COLO829 (cell line): ENCODE measurements at regions not wholly inside any gene's neighbourhood (a gene's known extent, or its start where the extent isn't known, plus 50 kb on each side); places are given as distances from the start of the nearest gene placed in this dataset.
"Not testable (repeated sequence)": the region's sequence is repeated elsewhere in the genome, so short reads cannot be mapped to it uniquely, and the experiment has no call there.

Source experiments
- DNase-seq: peaks from one replicate; pipeline ENCODE4 v3.0.0; 2012; ENCODE audit warnings: low spot score

DNA sequence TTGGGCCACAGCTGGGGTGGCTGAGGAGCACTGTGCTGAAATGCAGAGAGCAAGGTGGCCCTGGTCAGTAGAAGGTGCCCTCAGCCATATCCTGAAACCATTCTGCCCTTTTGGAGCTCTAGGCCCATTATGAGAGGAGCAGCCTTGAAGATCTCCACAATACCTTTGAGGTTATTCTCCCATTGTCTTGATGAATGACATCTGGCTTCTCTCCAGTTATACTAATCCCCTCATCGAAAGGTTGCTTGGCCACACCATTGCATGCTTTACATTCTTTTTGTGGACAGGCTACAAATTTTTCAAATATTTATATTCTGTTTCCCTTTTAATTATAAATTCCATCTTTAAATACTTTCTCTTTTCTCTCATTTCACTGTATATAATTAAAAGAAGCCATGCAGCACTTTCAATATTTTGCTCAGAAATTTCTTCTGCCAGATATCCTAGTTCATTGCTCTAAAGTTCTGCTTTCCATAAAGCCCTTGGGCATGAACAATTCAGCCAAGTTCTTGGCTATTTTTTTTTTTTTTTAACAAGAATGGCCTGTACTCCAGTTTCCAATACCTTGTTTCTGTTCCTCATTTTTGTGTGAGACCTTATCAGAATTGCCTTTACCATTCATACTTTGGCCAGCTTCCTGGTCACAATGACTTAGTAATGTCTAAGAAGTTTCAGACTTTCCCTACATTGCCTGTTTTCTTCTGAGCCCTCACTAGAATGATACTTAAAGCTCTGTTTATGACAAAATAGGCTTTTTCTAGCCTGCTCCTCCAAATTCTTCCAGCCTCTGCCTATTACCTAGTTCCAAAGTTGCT is 138.9 kb upstream of the SGO1 start:
- no peak for DNase-seq

DNA sequence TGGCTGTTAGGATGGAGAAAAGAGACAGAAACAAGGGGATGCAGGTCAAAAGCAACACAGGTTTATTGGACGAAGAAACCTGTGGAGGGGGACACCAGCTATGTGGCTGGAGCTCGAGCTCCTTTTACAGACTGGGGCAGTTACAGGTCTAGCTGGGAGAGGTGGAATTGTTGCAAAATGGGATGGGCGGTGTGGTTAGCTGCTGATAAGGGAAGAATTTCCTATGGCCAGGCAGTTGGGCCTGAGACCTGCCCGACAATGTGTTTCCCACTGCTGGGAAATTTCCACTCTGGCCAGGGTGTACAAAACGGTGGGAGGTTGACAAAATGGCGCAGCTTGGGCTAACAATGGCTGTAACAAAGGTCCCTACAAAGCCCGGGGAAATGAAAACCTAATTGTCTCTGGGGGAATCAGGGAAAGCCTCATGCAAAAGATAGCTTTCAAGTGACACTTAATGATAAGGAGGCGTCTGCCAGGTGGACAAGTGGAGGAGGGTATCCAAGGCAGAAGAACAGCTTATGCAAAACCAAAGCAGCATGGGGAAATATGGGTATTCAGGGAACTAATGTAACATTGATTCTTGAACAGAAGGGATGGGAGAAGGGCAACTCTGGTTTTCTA is 137.4 kb upstream of the SGO1 start:
- no peak for DNase-seq

GRCh38 chr3:20322085-20322484 is 136.1 kb upstream of the SGO1 start:
- no peak for DNase-seq

GRCh38 chr3:20321391-20322047 is 135.5 kb upstream of the SGO1 start:
- no peak for DNase-seq

GRCh38 chr3:20320489-20320888 is 134.5 kb upstream of the SGO1 start:
- DNase-seq, result no peak

GRCh38 chr3:20319551-20319950 is 133.5 kb upstream of the SGO1 start:
- no peak for DNase-seq

DNA sequence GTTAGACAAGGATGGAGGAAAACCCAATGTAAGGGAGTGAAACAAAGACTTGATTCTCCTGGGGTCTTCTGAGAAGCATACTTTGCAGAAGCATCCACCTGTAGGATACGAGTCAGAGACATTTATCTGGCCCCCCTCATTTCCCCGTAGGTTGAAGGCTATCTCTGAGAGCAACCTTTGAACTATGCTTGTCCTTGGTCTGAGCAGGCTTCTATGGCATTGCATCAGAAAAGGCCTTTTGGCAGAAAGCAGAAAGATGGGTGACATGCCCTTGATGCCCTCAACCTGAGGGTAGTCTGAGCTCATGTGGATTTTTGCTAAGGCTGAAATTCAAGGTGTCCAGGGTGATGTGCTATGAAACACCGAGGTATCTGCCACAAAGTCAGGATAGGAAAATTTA is 131.6 kb upstream of the SGO1 start:
- no peak for DNase-seq

DNA sequence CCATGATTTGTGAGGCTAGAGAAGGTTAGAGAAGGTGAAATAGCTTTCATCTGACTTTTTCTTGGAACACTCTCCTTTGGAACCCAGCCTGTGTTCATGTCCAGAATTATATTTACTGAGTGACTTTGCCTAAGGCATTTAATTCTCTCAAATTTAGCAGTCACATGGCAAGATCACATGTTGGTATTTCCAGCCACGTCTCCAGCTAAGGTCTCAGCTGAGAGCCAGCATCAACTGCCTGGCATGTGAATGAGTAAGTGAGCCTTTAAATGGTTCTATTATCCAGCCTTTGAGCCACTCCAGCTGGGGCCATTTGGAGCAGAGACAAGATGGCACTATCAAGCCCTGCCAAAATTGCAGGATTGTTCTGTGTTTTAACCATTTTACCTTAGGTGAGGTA is 130.2 kb upstream of the SGO1 start:
- DNase-seq, result peak; percentile 2

DNA sequence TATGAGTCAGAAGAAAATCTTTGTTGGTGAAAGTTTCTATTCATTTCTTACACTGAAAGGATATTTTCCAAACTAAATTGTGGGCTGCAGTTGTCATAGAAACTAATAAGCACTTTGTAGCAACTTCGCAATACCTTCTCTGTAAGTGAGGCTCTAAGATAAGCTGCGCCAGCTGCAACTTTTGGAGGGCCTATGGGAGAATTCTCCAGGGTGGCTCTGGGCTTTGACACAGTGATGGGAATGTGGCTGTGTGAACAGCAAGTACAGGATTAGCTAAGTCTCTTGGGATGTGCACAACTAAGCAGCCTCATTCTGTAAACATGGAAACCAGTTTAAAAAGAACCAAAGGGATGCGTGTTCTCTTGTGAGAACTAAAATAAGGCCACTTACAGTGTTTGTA is 124.6 kb upstream of the SGO1 start:
- no peak for DNase-seq

- no peak for DNase-seq
These were observed 121.4 kb upstream of the SGO1 start for GRCh38 chr3:20307383-20307782.

DNA sequence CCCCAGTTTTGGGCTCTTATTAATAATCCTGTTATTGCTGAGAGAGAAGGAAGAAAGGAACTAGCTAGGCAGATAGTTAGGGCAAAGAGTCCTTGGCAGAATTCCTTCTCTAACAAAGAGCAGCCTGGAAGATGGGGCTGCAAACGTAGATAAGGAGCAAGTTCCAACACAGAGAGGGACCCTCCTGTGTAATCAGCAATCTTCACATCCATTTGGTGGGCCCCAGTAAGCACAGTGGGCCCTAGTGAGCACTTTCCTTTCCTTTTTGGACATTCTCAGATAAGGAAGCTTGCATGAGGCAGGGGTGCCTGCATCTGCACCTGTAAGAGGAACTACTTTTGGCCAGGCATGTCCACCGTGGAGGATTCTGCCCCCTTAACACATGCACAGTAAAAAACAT is 119.6 kb upstream of the SGO1 start:
- DNase-seq, result no peak

GRCh38 chr3:20302766-20303165 is 116.8 kb upstream of the SGO1 start:
- no peak for DNase-seq

- no peak for DNase-seq
These were observed 102.0 kb upstream of the SGO1 start for GRCh38 chr3:20288050-20288449.

GRCh38 chr3:20280257-20280656 is 94.3 kb upstream of the SGO1 start:
- DNase-seq, result no peak

- DNase-seq, result not testable (repeated sequence)
These were observed 80.0 kb upstream of the SGO1 start for GRCh38 chr3:20265977-20266376.

- DNase-seq, result no peak
These were observed 79.0 kb upstream of the SGO1 start for GRCh38 chr3:20264900-20265567.

DNA sequence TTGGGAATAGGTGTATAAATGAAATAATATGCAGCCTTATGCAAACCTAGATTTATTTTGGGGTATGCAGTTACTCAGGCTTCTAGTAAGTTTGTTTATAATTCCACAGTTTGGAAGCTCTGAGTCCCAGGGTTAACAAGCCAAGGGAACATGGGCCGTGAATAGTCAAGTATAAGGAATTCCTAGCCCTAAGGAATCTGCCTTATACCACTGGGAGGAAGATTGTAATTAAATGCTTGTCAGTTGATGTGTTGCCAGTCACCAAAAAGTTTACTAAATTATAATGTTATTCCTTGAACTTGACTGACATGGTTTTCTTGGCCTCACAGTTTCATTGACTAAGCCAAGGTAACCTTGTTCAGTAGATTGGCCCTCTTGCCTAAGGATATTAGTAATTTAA is 72.4 kb upstream of the SGO1 start:
- no peak for DNase-seq

DNA sequence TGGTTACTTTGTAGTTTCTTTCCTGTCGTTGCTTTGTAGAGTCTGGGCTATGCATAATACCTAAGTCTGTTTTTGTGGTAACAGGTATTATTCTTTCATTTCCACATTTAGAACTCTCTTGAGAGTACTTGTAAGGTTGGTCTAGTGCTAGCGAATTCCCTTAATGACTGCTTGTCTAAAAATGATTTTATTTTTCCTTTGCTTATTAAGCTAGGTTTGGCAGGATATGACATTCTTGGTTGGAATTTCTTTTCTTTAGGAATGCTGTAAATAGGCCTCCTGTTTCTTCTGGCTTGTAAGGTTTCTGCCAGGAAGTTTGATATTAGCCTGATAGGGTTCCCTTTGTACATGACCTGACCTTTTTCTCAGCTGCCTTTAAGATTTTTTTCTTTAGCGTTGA is 70.1 kb upstream of the SGO1 start:
- peak; percentile 47 for DNase-seq

GRCh38 chr3:20254268-20255117 is 68.5 kb upstream of the SGO1 start:
- DNase-seq, result no peak

- no peak for DNase-seq
These were observed 64.8 kb upstream of the SGO1 start for GRCh38 chr3:20250786-20251185.

DNA sequence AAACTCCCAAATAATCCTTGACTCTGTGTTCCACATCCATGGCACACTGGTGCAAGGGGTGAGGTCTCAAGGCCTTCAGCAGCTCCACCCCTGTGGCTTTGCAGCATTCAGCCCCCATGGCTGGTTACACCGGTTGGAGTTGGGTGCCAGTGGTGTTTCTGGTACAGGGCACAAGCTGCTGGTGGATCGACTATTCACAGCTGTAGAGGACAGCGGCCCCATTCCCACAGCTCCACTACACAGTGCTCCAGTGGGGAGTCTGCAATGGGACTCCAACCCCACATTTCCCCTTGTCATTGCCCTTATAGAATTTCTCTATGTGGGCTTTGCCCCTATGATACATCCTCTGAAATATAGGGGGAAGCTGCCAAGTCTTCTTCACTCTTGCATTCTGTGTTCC is 64.3 kb upstream of the SGO1 start:
- DNase-seq, result no peak

- DNase-seq, result no peak
These were observed 60.7 kb upstream of the SGO1 start for GRCh38 chr3:20246662-20247061.
